Activated B cell treated with CpG ODN at 0.5 μM for 24 hours (primary cell): ENCODE measurements at regions not wholly inside any gene's neighbourhood (a gene's known extent, or its start where the extent isn't known, plus 50 kb on each side); places are given as distances from the start of the nearest gene placed in this dataset.
"Not testable (repeated sequence)": the region's sequence is repeated elsewhere in the genome, so short reads cannot be mapped to it uniquely, and the experiment has no call there.

ENCODE experiments used
- ATAC-seq: fragments of 200-7000 bp; cut with Tn5 transposase; one replicate; pipeline ENCODE4 v1.10.0; 2021; ENCODE audit warnings: low read depth, mild to moderate bottlenecking, moderate library complexity
- CTCF ChIA-PET: fragments of 350-600 bp; sonication (Branson Sonifier 250); formaldehyde crosslinking; loops from one replicate; lab custom pipeline; 2021; ENCODE audit warnings: antibody characterized with exemption; lab: Charles Lee
- POLR2A ChIA-PET: fragments of 350-600 bp; sonication (Branson Sonifier 250); formaldehyde crosslinking; loops from one replicate; lab custom pipeline; 2021; ENCODE audit warnings: antibody characterized with exemption; lab: Charles Lee
- DNase-seq: peaks from one replicate; pipeline ENCODE4 v3.0.0; 2022
- H3K27ac Mint-ChIP-seq: one replicate; pipeline ENCODE4 v1.8.0; 2020; ENCODE audit warnings: mixed read lengths
- H3K27me3 Mint-ChIP-seq: one replicate; pipeline ENCODE4 v1.8.0; 2021; ENCODE audit warnings: mixed read lengths
- H3K36me3 Mint-ChIP-seq: one replicate; pipeline ENCODE4 v1.8.0; 2021; ENCODE audit warnings: low read depth, mixed read lengths
- H3K4me1 Mint-ChIP-seq: one replicate; pipeline ENCODE4 v1.8.0; 2021; ENCODE audit warnings: mixed read lengths
- H3K4me3 Mint-ChIP-seq: one replicate; pipeline ENCODE4 v1.8.0; 2020; ENCODE audit warnings: mild to moderate bottlenecking, mixed read lengths
- H3K9me3 Mint-ChIP-seq: one replicate; pipeline ENCODE4 v1.8.0; 2020; ENCODE audit warnings: mixed read lengths
- CTCF ChIP-seq: fragments of 200-600 bp; IDR thresholded peaks from one replicate; pipeline ENCODE4 v1.8.0; 2022; ENCODE audit warnings: antibody characterized with exemption, mild to moderate bottlenecking
- intact Hi-C: fragments of 100-400 bp; cut with micrococcal nuclease; formaldehyde crosslinking; loops from one replicate; pipeline ENCODE4 v1.15.1; 2024

DNA sequence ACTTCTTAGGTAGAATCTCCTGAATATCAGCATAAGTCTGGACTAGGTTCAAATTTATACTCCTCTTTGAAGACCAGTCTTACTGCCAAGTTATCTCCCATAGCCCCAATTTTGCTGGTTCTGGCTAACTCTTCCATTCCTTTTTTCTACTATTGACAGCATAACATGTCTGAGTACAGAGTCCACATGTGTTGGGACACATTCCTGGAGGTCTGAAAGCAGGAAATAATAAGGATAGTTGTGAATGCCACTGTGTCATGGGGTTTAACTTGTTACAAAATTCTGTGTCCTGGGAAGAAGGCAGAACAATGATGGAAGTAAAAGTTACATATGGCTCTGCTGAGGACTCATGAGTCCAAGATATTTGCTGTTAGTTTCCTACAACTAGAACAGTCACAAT is 57.4 kb upstream of the ZBTB20 start:
- Mint-ChIP-seq H3K36me3 (no peaks in the 10 kb centered on the region), H3K9me3 (no peaks in the 10 kb centered on the region), H3K4me1 (no peaks in the 10 kb centered on the region), H3K4me3 (no peak overlapping the region), H3K27ac (no peak overlapping the region), H3K27me3 (peaks cover 3% of the 10 kb centered on the region)
- no peak for ATAC-seq
- no peak for DNase-seq
- CTCF ChIA-PET, result no interaction called here
- POLR2A ChIA-PET, result no interaction called here
- intact Hi-C loops, result no loop called here
- no peak for TF ChIP-seq CTCF

GRCh38 chr3:115208066-115208750 is 61.1 kb upstream of the ZBTB20 start:
- DNase-seq, result no peak
- no peaks in the 10 kb centered on the region for H3K36me3 Mint-ChIP-seq
- no peak overlapping the region for H3K4me3 Mint-ChIP-seq
- CTCF ChIA-PET, result no interaction called here
- peaks cover 10% of the 10 kb centered on the region for H3K4me1 Mint-ChIP-seq
- intact Hi-C loops, result no loop called here
- H3K27ac Mint-ChIP-seq, result no peak overlapping the region
- TF ChIP-seq CTCF, result no peak
- POLR2A ChIA-PET, result no interaction called here
- no peaks in the 10 kb centered on the region for H3K9me3 Mint-ChIP-seq
- H3K27me3 Mint-ChIP-seq, result no peaks in the 10 kb centered on the region
- ATAC-seq, result no peak

DNA sequence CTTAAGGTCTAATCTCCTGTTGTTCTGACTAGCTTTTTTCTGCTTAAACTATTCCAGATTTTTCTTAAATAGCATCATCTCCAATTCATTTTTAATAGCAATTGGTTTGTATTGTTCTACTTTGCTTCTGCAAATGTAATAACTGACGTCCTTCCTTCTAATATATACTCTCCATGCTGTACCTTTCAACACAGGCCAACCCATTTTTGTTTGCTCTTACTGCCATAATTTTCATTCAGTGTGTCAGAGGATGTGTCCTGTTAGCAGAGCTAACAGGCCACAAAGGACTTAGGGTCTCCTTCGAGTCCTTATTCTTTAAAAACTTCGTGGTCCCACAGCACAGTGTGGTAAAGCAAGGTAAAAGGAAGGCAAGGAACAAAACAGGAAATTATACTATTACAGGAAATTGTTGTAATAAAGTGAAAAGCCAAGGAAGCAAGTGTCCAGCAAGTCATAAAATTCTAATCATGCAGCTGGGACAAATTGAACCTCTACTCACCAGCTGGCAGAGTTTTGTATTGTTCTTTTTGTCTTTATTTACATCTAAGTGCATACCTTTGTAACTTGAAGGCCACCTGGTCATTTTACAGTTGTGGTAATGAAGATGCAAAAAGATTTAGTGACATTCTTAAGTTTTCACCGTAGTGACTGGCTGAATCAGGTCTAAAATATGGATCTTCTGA is 64.9 kb upstream of the ZBTB20 start:
- Mint-ChIP-seq H3K4me3 (no peak overlapping the region), H3K9me3 (no peaks in the 10 kb centered on the region), H3K27ac (no peak overlapping the region), H3K27me3 (no peaks in the 10 kb centered on the region), H3K4me1 (peaks cover 12% of the 10 kb centered on the region), H3K36me3 (no peaks in the 10 kb centered on the region)
- intact Hi-C loops, result no loop called here
- no peak for ATAC-seq
- POLR2A ChIA-PET, result no interaction called here
- CTCF ChIA-PET, result interaction anchor here (0.6 kb wide), 1 partner anchor 572 kb away, joined by 3 read pairs; no protein-coding TSS in a partner anchor
- no peak for DNase-seq
- no peak for TF ChIP-seq CTCF

GRCh38 chr3:115212615-115213014 is 65.5 kb upstream of the ZBTB20 start:
- POLR2A ChIA-PET, result no interaction called here
- CTCF ChIA-PET, result interaction anchor here (0.6 kb wide), 1 partner anchor 571 kb away, joined by 3 read pairs; no protein-coding TSS in a partner anchor

DNA sequence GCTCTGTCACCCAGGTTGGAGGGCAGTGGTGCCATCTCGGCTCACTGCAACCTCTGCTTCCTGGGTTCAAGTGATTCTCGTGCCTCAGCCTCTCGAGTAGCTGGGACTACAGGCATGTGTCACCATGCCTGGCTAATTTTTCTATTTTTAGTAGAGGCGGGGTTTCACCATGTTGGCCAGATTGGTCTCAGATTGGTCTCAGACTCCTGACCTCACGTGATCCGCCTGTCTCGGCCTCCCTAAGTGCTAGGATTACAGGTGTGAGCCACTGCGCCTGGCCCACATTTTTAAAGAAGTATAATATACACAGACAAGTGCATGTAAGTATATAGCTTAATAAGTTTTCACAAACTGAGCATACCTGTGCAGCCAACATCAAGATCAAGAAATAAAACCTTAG is 66.0 kb upstream of the ZBTB20 start:
- H3K27ac Mint-ChIP-seq, H3K9me3 Mint-ChIP-seq, H3K4me3 Mint-ChIP-seq, H3K27me3 Mint-ChIP-seq, DNase-seq, POLR2A ChIA-PET, H3K36me3 Mint-ChIP-seq, ATAC-seq, intact Hi-C loops, CTCF ChIA-PET: not testable (repeated sequence)
- H3K4me1 Mint-ChIP-seq, result peaks cover 12% of the 10 kb centered on the region

More at GRCh38 chr3:115212615-115213014, 65.5 kb upstream of the ZBTB20 start:
- H3K9me3 Mint-ChIP-seq, result no peaks in the 10 kb centered on the region
- DNase-seq, result no peak
- peaks cover 12% of the 10 kb centered on the region for H3K4me1 Mint-ChIP-seq
- H3K4me3 Mint-ChIP-seq, result no peak overlapping the region
- no peak overlapping the region for H3K27ac Mint-ChIP-seq
- intact Hi-C loops, result no loop called here
- no peaks in the 10 kb centered on the region for H3K36me3 Mint-ChIP-seq
- H3K27me3 Mint-ChIP-seq, result no peaks in the 10 kb centered on the region
- no peak for ATAC-seq
- TF ChIP-seq CTCF, result no peak
